ENCODE measurements at regions not wholly inside any gene's neighbourhood (a gene's known extent, or its start where the extent isn't known, plus 50 kb on each side); places are given as distances from the start of the nearest gene placed in this dataset.

DNA sequence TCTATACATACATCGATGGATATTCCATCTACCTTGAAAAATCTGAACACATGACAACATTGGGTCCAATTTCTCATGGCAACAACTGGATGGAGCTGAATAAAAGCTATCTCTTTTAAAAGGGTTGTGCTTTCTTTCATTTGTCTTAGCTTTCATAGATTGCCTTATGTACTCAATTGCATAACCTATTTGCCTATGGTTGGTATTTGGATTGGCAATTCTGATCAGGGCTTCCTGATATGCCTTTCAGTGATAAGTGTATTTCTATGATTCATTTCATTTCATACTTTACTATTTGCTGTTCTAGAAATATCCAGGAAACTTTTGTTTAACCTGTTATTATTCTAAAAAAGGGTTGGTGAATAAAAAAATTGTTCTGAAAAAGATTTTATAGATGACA lies 509.9 kb downstream of the GRXCR1 start:
- no peak for TF ChIP-seq POLR2A (IDR thresholded peaks at IDR 0.05)
- no peak for TF ChIP-seq CTCF (IDR thresholded peaks at IDR 0.05)
- Histone ChIP-seq H3K4me1 (peaks cover 4% of the 10 kb centered on the region), H3K36me3 (replicated peaks in 1 of 2; ENCODE audit: insufficient read depth in 1 of 2, low read depth in 2 of 2) (no peaks in the 10 kb centered on the region), H3K27me3 (no peaks in the 10 kb centered on the region), H3K4me3 (no peak overlapping the region), H3K9me3 (no peaks in the 10 kb centered on the region), H3K27ac (no peak overlapping the region)
- WGBS, 2 donors: 72 to 78% methylated on average over 1 of the region's 1 CpG
- ATAC-seq (peak; percentile 30), DNase-seq (no peak)
- intact Hi-C loops (cut with DNase I): no loop called here

GRCh38 chr4:43410636-43411035 lies 518.1 kb downstream of the GRXCR1 start:
- intact Hi-C loops (cut with DNase I): no loop called here
- TF ChIP-seq POLR2A (IDR thresholded peaks at IDR 0.05): no peak
- no peak for TF ChIP-seq CTCF (IDR thresholded peaks at IDR 0.05)
- H3K9me3 ChIP-seq: no peaks in the 10 kb centered on the region
- no peak overlapping the region for H3K4me3 ChIP-seq
- no peaks in the 10 kb centered on the region for H3K36me3 ChIP-seq (replicated peaks in 1 of 2; ENCODE audit: insufficient read depth in 1 of 2, low read depth in 2 of 2)
- ATAC-seq (no peak), DNase-seq (no peak)
- WGBS, 2 donors: 87 to 90% methylated on average over 9 of the region's 9 CpGs
- H3K27me3 ChIP-seq: no peaks in the 10 kb centered on the region
- no peaks in the 10 kb centered on the region for H3K4me1 ChIP-seq
- no peak overlapping the region for H3K27ac ChIP-seq

- no peak for DNase-seq
- ATAC-seq: no peak
- Histone ChIP-seq H3K4me1 (no peaks in the 10 kb centered on the region), H3K4me3 (no peak overlapping the region), H3K27ac (no peak overlapping the region), H3K9me3 (no peaks in the 10 kb centered on the region), H3K27me3 (no peaks in the 10 kb centered on the region), H3K36me3 (replicated peaks in 1 of 2; ENCODE audit: insufficient read depth in 1 of 2, low read depth in 2 of 2) (no peaks in the 10 kb centered on the region)
- TF ChIP-seq CTCF (IDR thresholded peaks at IDR 0.05) (no peak), POLR2A (IDR thresholded peaks at IDR 0.05) (no peak)
- intact Hi-C loops (cut with DNase I): no loop called here
These were observed 518.7 kb downstream of the GRXCR1 start for GRCh38 chr4:43411226-43411625.

- WGBS, 2 donors: 49 to 56% methylated on average over 1 of the region's 1 CpG
- no peaks in the 10 kb centered on the region for H3K27me3 ChIP-seq
- intact Hi-C loops (cut with DNase I): no loop called here
- no peak overlapping the region for H3K4me3 ChIP-seq
- no peak for ATAC-seq
- no peak for TF ChIP-seq CTCF (IDR thresholded peaks at IDR 0.05)
- TF ChIP-seq POLR2A (IDR thresholded peaks at IDR 0.05): no peak
- no peak for DNase-seq
- no peaks in the 10 kb centered on the region for H3K36me3 ChIP-seq (replicated peaks in 1 of 2; ENCODE audit: insufficient read depth in 1 of 2, low read depth in 2 of 2)
- no peaks in the 10 kb centered on the region for H3K4me1 ChIP-seq
- no peak overlapping the region for H3K27ac ChIP-seq
- H3K9me3 ChIP-seq: no peaks in the 10 kb centered on the region
These were observed 530.8 kb downstream of the GRXCR1 start for GRCh38 chr4:43423276-43423675.

- no peak overlapping the region for H3K4me3 ChIP-seq
- H3K27me3 ChIP-seq: no peaks in the 10 kb centered on the region
- intact Hi-C loops (cut with DNase I): no loop called here
- H3K4me1 ChIP-seq: no peaks in the 10 kb centered on the region
- H3K27ac ChIP-seq: no peak overlapping the region
- no peaks in the 10 kb centered on the region for H3K9me3 ChIP-seq
- ATAC-seq: no peak
- no peaks in the 10 kb centered on the region for H3K36me3 ChIP-seq (replicated peaks in 1 of 2; ENCODE audit: insufficient read depth in 1 of 2, low read depth in 2 of 2)
- DNase-seq: no peak
- 61 to 82% methylated on average over 1 of the region's 1 CpG for WGBS, 2 donors
- no peak for TF ChIP-seq POLR2A (IDR thresholded peaks at IDR 0.05)
- no peak for TF ChIP-seq CTCF (IDR thresholded peaks at IDR 0.05)
These were observed 532.7 kb downstream of the GRXCR1 start for GRCh38 chr4:43425206-43425605.

Data from body of pancreas (tissue), 4 donors.